GM19438 (cell line): ENCODE measurements at regions not wholly inside any gene's neighbourhood (a gene's known extent, or its start where the extent isn't known, plus 50 kb on each side); places are given as distances from the start of the nearest gene placed in this dataset.
"Not testable (repeated sequence)": the region's sequence is repeated elsewhere in the genome, so short reads cannot be mapped to it uniquely, and the experiment has no call there.

Source experiments
- ATAC-seq: cut with Tn5 transposase; IDR thresholded peaks from one replicate; pipeline ENCODE4 v1.9.1; 2021; ENCODE audit warnings: low read depth; ENCODE audit not compliant: unreplicated experiment

GRCh38 chr10:117780411-117780810 is 237.9 kb downstream of the EMX2 start:
- no peak for ATAC-seq

DNA sequence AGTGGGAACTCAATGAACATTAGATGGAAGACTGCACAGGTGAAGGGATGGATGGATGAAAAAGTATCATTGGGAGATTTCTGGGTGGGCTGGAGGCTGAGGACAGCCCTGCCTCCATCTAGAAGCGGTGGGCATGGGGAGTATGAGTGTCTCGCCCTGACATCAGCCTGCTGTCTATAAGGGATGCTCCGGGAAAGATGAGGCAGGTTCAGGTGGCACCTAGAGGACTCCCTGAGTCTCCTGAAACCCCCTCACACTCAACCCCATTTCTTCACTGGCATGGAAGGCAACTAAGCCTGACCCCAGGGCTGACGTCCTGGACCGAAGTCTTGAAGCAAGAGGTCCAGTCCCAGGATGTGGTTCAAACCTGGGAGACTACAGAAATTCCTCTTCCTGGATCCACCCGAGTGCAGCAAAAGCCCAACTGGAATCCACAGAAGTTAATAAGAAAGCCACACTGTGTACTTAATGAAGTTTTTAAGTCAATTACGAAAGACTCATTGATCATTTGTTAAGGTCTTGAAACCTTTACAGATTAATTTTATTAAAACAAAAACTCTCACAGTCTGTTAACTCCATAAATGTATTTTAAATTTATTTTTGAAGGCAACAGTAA is 238.8 kb downstream of the EMX2 start:
- ATAC-seq: no peak

GRCh38 chr10:117782276-117782675 is 239.7 kb downstream of the EMX2 start:
- ATAC-seq: no peak

- no peak for ATAC-seq
Observed at GRCh38 chr10:117783698-117784395, 241.3 kb downstream of the EMX2 start.

DNA sequence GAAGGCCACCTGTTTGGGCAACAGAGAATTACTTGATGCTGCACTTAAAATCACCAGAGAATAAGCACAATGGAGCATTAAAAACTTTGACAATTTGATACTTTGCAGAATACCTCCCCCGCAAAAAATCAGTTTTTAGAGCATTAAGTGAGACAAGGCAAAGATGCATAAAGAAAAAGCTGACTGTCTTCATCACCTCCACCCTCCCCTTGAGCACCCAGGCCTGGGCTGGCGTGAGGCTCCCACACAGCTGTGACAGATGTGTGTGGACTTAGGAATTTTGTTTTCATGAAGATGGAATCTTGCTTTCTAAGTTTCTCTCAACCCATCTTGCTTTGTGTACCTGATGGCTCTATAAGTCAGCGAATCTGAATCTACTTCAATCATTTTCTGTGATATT is 242.2 kb downstream of the EMX2 start:
- ATAC-seq: no peak

DNA sequence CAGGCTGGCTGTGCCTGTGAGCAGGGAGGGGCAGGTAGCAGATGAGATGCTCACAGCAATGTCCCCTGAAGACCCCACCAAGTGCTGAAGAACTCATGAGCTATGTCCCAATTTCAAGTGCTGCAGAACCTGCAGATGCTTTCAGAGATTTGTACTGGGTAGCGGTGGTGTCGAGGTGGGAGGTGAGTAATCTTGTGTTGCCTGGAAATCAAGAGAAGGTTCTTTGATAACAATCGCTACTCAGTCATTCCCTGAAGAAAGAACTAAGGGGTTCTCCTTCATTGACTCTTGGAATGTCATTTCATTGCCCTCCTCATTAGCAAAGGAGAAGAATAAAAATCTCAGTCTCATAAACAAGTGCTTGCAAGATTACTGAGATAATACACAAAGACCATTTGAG is 246.4 kb downstream of the EMX2 start:
- ATAC-seq: no peak

DNA sequence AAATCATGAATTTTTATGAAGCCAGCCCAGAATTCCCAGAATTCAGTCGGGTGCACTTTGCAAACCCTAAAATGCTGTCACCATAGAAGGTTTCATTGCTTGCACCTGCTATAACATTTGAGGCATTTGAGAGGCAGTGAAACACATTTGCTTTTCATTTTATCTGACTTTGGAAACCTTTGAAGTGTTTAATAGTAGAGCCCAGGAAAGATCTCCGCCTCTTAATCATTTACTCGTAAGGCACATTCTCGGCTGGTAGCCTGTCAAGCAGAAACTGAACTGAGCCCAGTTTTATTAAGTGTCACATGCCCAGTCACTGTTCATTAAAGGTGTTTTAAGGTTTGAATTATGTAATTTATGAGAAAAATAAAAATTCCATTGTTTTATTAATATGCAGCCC is 247.6 kb downstream of the EMX2 start:
- ATAC-seq: no peak

DNA sequence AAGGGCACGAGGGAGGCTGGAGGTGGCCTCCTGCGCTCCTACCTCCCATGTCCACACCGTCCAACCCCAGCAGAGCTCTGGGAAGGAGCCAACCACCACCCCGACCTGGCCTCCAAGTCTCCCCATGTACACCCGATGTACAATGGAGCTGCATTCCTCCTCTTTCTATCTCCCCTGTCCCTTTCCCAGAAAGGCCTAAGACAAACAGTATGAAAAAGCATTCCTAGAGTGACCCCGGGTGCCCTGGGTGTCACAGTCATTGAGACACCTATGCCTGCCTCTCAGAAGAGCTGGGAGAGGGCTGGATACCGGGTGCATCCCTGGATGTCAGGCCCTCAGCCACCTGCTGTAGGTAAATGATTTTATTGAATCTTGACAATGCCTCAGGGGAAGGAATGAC is 248.1 kb downstream of the EMX2 start:
- ATAC-seq: no peak

DNA sequence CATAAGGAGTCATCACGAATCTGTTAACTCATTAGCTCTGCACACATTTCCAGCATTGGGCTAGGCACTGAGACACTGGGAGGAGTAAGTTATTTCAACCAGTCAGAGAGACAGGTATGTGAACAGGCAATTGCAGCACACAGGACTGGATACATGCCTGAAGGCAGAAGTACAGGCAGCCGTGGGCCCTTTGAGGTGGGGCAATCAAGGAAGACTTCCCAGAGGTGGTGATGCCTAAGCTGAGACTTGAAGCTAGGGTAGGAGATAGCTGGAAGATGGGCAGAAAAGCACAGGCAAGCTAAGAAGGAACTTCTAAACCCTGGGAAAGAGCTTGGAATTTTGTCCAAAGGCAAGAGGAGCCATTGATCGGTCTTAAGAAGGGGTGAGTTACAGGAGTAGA is 249.7 kb downstream of the EMX2 start:
- ATAC-seq: no peak

DNA sequence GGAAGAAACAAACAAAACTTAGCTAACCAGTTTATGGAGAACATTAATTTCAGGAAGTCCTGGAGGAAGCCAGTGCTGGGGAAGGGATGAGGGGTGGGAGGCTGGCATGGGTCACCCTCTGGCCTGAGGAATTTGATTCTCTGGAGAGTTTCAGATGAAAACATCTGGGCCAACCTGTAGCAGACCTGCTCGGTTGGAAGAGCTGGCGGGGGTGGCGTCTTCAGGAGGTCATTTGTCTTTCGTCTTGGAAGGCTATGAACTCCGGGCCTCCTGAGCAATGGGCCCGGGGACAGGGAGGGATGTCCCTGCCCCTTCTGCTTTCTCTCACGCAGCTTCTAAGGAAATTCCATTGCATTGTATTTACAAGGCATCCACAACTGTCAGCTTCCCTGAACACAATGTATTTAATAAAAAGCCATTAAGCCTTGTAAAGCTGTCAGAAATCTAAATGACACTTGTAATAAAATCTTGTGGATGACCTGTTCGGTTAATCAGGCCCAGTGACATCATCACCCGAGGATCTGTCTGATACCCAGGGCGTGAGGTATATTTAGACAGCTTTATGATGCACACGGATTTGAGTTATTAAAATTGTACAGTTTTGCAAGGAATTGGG is 250.5 kb downstream of the RAB11FIP2 start:
- ATAC-seq: no peak

GRCh38 chr10:117797296-117797695 is 249.4 kb downstream of the RAB11FIP2 start:
- ATAC-seq: no peak

DNA sequence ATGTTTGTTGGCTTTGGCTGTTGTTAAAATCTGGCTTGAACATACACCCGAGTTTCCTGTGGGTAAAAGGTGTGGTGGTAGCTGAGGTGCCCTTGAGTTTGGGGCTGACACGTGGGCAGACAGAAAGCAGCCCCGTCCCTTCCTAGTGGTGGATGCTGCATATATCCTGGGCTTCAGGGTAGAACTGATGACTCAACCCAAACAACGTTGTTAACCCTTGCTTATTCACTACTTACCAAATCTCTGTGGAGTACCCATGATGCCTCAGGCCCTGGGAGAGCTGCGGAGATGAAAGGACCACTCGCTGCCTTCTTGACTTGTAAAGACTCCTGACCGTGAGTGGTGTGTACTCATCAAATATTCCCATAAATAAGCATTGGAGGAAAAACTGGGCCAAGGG is 245.1 kb downstream of the RAB11FIP2 start:
- ATAC-seq: no peak

DNA sequence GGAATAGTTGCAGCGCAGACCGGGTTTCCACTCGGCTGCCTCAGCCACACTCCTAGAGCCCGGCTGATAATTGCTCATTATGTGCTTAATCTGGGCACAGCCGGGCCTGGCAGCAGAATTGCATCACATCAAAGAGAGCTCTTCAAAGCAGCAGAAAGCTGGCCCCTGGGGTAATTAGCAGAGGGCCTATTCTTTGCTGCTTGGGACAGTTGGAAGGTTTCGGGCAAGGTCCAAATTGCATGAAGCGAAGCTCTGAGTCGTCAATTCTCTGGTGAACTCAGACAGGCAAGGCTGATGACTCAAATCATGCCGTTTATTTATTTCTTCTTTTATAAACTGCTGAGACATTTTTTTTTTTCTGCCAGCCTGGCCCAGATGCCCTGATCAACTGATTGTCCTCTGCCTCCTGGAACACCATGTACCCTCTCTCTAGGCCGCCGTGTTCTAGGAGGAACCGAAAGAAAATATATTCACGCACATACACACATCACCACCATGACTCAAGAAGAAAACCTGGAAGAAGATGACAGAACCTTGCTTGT is 242.2 kb downstream of the RAB11FIP2 start:
- ATAC-seq: no peak

DNA sequence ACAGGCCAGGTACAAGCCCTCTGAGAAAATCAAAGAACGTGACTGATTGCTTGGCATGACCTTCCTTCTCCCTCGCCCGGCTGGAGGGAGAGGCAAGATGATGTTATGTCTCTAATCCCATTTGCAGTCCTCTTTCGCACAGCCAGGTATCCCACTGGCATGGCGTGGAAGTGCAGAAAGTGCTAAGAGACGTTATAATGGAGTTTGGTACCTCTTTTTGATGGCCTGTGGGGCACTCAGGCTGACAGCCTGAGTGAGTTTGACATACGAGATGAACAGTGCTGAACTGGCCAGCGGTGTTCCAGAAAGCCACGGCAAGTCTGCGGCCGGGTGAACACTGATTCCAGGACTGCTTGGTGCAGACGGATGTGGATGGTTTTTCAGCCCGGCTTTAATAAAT is 241.6 kb downstream of the RAB11FIP2 start:
- ATAC-seq: no peak

GRCh38 chr10:117807441-117807840 is 239.3 kb downstream of the RAB11FIP2 start:
- ATAC-seq: no peak

DNA sequence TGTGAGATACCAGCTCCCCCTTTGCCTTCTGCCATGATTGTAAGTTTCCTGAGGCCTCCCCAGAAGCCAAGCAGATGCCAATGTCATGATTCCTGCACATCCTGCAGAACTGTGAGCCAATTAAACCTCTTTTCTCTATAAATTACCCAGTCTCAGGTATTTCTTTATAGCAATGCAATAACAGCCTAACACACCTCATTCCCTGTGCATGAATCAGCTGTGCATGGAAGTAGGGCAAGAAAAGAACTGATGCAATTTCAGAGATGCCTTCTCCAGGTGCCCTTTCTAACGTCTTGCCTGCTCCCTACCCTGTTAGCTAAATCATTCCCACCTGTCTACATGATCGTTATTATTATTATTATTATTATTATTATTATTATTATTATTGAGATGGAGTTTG is 230.9 kb downstream of the RAB11FIP2 start:
- ATAC-seq: not testable (repeated sequence)

- no peak for ATAC-seq
Observed at GRCh38 chr10:117817116-117817515, 229.6 kb downstream of the RAB11FIP2 start.

- no peak for ATAC-seq
Observed at GRCh38 chr10:117818721-117819120, 228.0 kb downstream of the RAB11FIP2 start.

- no peak for ATAC-seq
Observed at GRCh38 chr10:117819304-117819703, 227.4 kb downstream of the RAB11FIP2 start.

DNA sequence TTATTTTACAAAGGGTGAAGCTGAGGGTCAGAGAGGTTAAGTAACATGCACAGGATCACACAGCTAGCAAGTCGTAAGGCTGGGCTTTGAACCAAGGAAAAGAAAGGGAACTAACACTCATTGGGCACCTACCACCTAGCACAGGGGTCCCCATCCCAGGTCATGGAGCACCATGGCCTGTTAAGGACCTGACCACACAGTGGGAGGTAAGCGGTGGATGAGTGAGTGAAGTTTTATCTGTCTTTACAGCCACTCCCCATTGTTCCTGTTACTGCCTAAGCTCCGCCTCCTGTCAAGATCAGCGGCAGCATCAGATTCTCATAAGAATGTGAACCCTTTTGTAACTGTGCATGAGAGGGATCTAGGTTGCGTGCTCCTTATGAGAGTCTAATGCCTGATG is 222.8 kb downstream of the RAB11FIP2 start:
- no peak for ATAC-seq

- no peak for ATAC-seq
Observed at GRCh38 chr10:117830205-117830604, 216.5 kb downstream of the RAB11FIP2 start.

DNA sequence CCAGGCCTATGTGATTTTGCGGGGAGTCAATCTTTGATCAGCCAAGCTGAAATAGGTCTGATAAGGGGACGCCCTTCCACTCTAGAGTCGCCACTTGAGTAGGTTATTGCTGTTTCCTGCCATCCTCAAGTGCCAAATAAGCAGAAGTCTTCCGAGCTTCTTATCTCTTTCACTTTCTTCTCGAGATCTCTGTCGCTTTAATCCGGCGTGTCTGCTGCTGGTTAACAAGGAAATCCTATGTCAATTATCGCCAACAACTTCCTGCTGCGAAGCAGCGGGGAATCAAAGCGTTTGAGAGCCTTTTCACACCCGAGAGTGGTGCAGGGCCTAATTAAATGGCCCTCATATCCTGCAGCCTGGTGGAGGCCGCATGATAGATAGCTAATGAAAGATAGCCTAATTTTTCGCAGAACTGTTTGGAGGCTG is 215.9 kb downstream of the RAB11FIP2 start:
- no peak for ATAC-seq
